HEK293 (cell line): ENCODE measurements at regions not wholly inside any gene's neighbourhood (a gene's known extent, or its start where the extent isn't known, plus 50 kb on each side); places are given as distances from the start of the nearest gene placed in this dataset.

ENCODE experiments used
- CTCF ChIA-PET: fragments of 350-600 bp; formaldehyde crosslinking; extraction: SDS; loops from one replicate; lab custom pipeline; 2021; ENCODE audit warnings: antibody characterized with exemption; lab: Yijun Ruan, JAX
- POLR2A ChIA-PET: fragments of 300-600 bp; formaldehyde crosslinking; extraction: SDS; loops from one replicate; lab custom pipeline; 2020; ENCODE audit warnings: antibody characterized with exemption, inconsistent platforms; lab: Yijun Ruan, JAX
- H3K27ac ChIP-seq: fragments of 200-500 bp; sonication (Bioruptor generic); 2 replicates; pipeline ENCODE4 v1.5.1; 2014; ENCODE audit warnings: low read depth, low read length, control low read depth, inconsistent platforms; ENCODE audit errors: extremely low read depth
- H3K36me3 ChIP-seq, 2 experiments: fragments of 200-500 bp in 1 of 2; sonication (Bioruptor generic) in 1 of 2; 1 replicate in 1 of 2; 2 replicates in 1 of 2; pipeline ENCODE4 v1.5.1; 2014 to 2017; ENCODE audit warnings: inconsistent platforms in 2 of 2, low read length in 2 of 2; ENCODE audit not compliant: control insufficient read depth in 2 of 2, insufficient read depth in 1 of 2
- H3K4me1 ChIP-seq: fragments of 200-500 bp; sonication (Bioruptor generic); 2 replicates; pipeline ENCODE4 v1.5.1; 2014; ENCODE audit warnings: mild to moderate bottlenecking, low read length, inconsistent platforms; ENCODE audit not compliant: control insufficient read depth, insufficient read depth
- H3K4me3 ChIP-seq: 2 replicates; pipeline ENCODE4 v1.5.1; 2011; ENCODE audit warnings: low read depth, mild to moderate bottlenecking, control low read depth, low read length, moderate library complexity
- H3K9me3 ChIP-seq: fragments of 200-500 bp; sonication (Bioruptor generic); 2 replicates; pipeline ENCODE4 v1.5.1; 2014; ENCODE audit warnings: low read depth, low read length, inconsistent platforms; ENCODE audit not compliant: control insufficient read depth, insufficient read depth
- BCL6B ChIP-seq: fragments of 450-650 bp; formaldehyde crosslinking; IDR thresholded peaks from 2 replicates; pipeline ENCODE4 v1.5.1; 2017; ENCODE audit warnings: missing biosample characterization, missing genetic modification characterization
- IKZF3 ChIP-seq: fragments of 450-650 bp; IDR thresholded peaks from 2 replicates; pipeline ENCODE4 v1.5.0; 2018; ENCODE audit warnings: missing biosample characterization, mild to moderate bottlenecking, missing genetic modification characterization, moderate library complexity
- KLF1 ChIP-seq: fragments of 450-650 bp; formaldehyde crosslinking; IDR thresholded peaks from 2 replicates; pipeline ENCODE4 v1.5.1; 2016; ENCODE audit warnings: missing biosample characterization, missing genetic modification characterization
- KLF7 ChIP-seq: fragments of 450-650 bp; formaldehyde crosslinking; IDR thresholded peaks from 2 replicates; pipeline ENCODE4 v1.5.1; 2016; ENCODE audit warnings: missing biosample characterization, missing genetic modification characterization, borderline replicate concordance
- PRDM10 ChIP-seq: fragments of 450-650 bp; formaldehyde crosslinking; IDR thresholded peaks from 2 replicates; pipeline ENCODE4 v1.5.1; 2016; ENCODE audit warnings: missing biosample characterization, missing genetic modification characterization
- PRDM2 ChIP-seq: fragments of 450-650 bp; formaldehyde crosslinking; IDR thresholded peaks from 2 replicates; pipeline ENCODE4 v1.5.1; 2016; ENCODE audit warnings: missing biosample characterization, missing genetic modification characterization, borderline replicate concordance
- ZBTB21 ChIP-seq: fragments of 450-650 bp; formaldehyde crosslinking; IDR thresholded peaks from 2 replicates; pipeline ENCODE4 v1.5.1; 2017; ENCODE audit warnings: missing biosample characterization, missing genetic modification characterization
- ZBTB44 ChIP-seq: fragments of 450-650 bp; IDR thresholded peaks from 2 replicates; pipeline ENCODE4 v1.5.1; 2018; ENCODE audit warnings: missing biosample characterization, mild to moderate bottlenecking, missing genetic modification characterization
- ZFHX2 ChIP-seq: fragments of 450-650 bp; formaldehyde crosslinking; conservative IDR thresholded peaks from 2 replicates; pipeline ENCODE4 v1.5.1; 2016; ENCODE audit warnings: missing biosample characterization, missing genetic modification characterization
- ZNF112 ChIP-seq: fragments of 450-650 bp; formaldehyde crosslinking; IDR thresholded peaks from 2 replicates; pipeline ENCODE4 v1.5.0; 2017; ENCODE audit warnings: missing biosample characterization, missing genetic modification characterization
- ZNF133 ChIP-seq: fragments of 450-650 bp; formaldehyde crosslinking; IDR thresholded peaks from 2 replicates; pipeline ENCODE4 v1.5.1; 2016; ENCODE audit warnings: missing biosample characterization, missing genetic modification characterization
- ZNF157 ChIP-seq: fragments of 450-650 bp; formaldehyde crosslinking; IDR thresholded peaks from 2 replicates; pipeline ENCODE4 v1.5.1; 2016; ENCODE audit warnings: missing biosample characterization, missing genetic modification characterization
- ZNF202 ChIP-seq: fragments of 450-650 bp; formaldehyde crosslinking; IDR thresholded peaks from 2 replicates; pipeline ENCODE4 v1.5.1; 2016; ENCODE audit warnings: missing biosample characterization, missing genetic modification characterization, borderline replicate concordance
- ZNF416 ChIP-seq: fragments of 450-650 bp; formaldehyde crosslinking; IDR thresholded peaks from 2 replicates; pipeline ENCODE4 v1.5.1; 2016; ENCODE audit warnings: missing biosample characterization, missing genetic modification characterization
- ZNF549 ChIP-seq: fragments of 450-650 bp; IDR thresholded peaks from 2 replicates; pipeline ENCODE4 v1.5.1; 2018; ENCODE audit warnings: missing biosample characterization, missing genetic modification characterization, mild to moderate bottlenecking, inconsistent platforms, moderate library complexity
- ZNF571 ChIP-seq: fragments of 450-650 bp; formaldehyde crosslinking; IDR thresholded peaks from 2 replicates; pipeline ENCODE4 v1.5.0; 2017; ENCODE audit warnings: missing biosample characterization, missing genetic modification characterization
- ZNF701 ChIP-seq: fragments of 450-650 bp; formaldehyde crosslinking; IDR thresholded peaks from 2 replicates; pipeline ENCODE4 v1.5.1; 2016; ENCODE audit warnings: missing biosample characterization, missing genetic modification characterization
- ZNF76 ChIP-seq: fragments of 450-650 bp; formaldehyde crosslinking; IDR thresholded peaks from 2 replicates; pipeline ENCODE4; 2016; ENCODE audit warnings: low read depth, missing biosample characterization, missing genetic modification characterization, borderline replicate concordance
- ZNF830 ChIP-seq: fragments of 450-650 bp; IDR thresholded peaks from 2 replicates; pipeline ENCODE4 v1.5.0; 2018; ENCODE audit warnings: missing biosample characterization, missing genetic modification characterization, low read depth, mild to moderate bottlenecking, moderate library complexity
- ZSCAN23 ChIP-seq: fragments of 450-650 bp; formaldehyde crosslinking; IDR thresholded peaks from 2 replicates; pipeline ENCODE4 v1.5.1; 2016; ENCODE audit warnings: missing biosample characterization, missing genetic modification characterization

- no peak for TF ChIP-seq PRDM10 (tag by site-specific recombination)
- TF ChIP-seq ZBTB44 (tag by site-specific recombination), result no peak
Measured at GRCh38 chr3:622314-622713, 425.8 kb downstream of the CHL1 start (continued).

- Histone ChIP-seq H3K9me3 (no peaks in the 10 kb centered on the region), H3K4me1 (no peaks in the 10 kb centered on the region), H3K27ac (no peak overlapping the region), H3K36me3 (no peaks in the 10 kb centered on the region)
- POLR2A ChIA-PET, result no interaction called here
- CTCF ChIA-PET, result no interaction called here
- no peak for TF ChIP-seq IKZF3 (tag by site-specific recombination)
- TF ChIP-seq ZNF549 (tag by site-specific recombination), result no peak
- no peak for TF ChIP-seq ZNF112 (tag by site-specific recombination)
- TF ChIP-seq KLF7 (tag by site-specific recombination), result no peak
- TF ChIP-seq PRDM2, result no peak
- no peak for TF ChIP-seq ZNF202
- no peak for TF ChIP-seq ZBTB21 (tag by site-specific recombination)
- TF ChIP-seq BCL6B (tag by site-specific recombination), result no peak
- no peak for TF ChIP-seq KLF1
- TF ChIP-seq ZNF76 (tag by site-specific recombination), result no peak
- TF ChIP-seq ZNF571 (tag by site-specific recombination), result no peak
- TF ChIP-seq ZNF157, result no peak
- TF ChIP-seq ZSCAN23 (tag by site-specific recombination), result no peak
- TF ChIP-seq ZNF416 (tag by site-specific recombination), result no peak
- no peak for TF ChIP-seq ZNF133 (tag by site-specific recombination)
- TF ChIP-seq ZNF830 (tag by site-specific recombination), result no peak
- no peak for TF ChIP-seq ZNF701 (tag by site-specific recombination)
- TF ChIP-seq ZFHX2 (tag by site-specific recombination), result no peak
- TF ChIP-seq, all 188 proteins: peak for 0
- no peak overlapping the region for H3K4me3 ChIP-seq
Measured at GRCh38 chr3:623914-624545, 427.5 kb downstream of the CHL1 start.
